HPDE6-E6E7 (cell line): ENCODE measurements at regions not wholly inside any gene's neighbourhood (a gene's known extent, or its start where the extent isn't known, plus 50 kb on each side); places are given as distances from the start of the nearest gene placed in this dataset.

Experiments used
- DNase-seq: peaks from one replicate; pipeline ENCODE4 v3.0.0; 2011; ENCODE audit warnings: missing footprints; ENCODE audit errors: extremely low spot score

DNA sequence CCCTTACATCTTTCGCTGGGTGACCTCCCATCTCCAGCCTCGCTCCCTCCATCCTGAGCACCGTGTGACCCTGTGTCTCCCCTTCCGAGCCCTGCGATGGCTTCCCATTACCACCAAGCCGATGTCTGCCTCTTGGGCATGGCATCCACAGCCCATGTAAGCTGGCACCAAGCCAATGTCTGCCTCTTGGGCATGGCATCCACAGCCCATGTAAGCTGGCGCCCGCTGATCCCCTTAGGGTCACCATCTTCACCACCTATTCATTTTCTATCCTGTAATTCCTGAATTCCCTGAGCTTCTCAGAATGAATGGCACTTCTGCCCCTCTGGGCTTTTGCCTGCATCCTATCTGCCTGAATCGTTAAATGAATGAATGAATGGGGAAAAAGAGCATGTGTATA is 478.2 kb upstream of the CCL2 start:
- DNase-seq = no peak

DNA sequence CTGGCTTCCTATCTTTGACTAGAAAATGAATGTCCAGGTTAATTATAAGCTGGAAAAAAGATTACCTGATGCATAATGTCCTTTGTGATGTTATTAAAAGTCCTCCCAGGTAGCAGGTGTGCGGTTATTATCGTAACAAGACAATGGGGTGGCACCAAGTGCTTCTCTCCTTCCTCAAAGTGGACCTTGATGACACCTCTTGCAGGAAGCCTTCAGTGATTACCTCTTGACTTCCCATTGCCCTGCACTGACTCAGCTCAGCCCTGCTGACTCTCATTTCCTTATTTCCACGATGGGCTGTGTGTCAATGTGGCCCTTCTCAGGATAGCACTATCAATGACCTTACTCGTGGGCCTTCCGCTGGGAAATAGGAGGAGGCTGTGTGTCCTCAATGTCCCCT is 477.4 kb upstream of the CCL2 start:
- DNase-seq = no peak

DNA sequence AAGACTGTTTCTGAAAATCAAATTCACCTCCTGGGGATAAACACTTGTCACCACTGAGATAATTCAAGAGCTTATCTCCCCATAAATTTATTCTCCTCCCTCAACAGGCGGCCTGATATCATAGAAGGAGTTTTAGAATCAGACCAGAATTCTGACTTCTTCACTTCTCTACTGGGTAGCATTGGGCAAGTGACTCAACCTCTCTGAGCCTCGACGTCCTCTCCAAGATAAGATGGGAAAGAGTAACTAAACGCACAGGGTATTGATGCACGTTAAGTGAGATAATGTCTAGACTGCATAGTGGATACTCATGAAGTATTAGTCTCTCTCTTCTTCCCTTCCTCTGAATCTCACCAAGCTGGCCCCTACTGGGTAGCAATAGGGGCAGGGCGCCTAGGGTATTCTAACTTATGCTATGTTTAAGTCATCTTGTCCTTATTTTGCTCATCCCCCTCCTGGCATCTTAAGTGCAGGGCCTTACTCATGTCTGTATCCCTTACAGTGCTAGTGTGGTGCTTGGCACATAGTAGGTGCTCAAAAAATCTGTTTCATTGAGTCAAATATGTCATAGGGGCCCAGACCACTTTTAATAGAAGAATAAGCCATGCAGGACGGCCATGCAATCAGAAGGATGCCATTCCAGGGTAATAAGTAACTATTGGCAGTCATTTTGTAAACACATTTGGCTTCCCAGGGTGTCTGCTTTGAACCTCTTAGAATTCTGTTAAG is 476.4 kb upstream of the CCL2 start:
- DNase-seq = no peak

DNA sequence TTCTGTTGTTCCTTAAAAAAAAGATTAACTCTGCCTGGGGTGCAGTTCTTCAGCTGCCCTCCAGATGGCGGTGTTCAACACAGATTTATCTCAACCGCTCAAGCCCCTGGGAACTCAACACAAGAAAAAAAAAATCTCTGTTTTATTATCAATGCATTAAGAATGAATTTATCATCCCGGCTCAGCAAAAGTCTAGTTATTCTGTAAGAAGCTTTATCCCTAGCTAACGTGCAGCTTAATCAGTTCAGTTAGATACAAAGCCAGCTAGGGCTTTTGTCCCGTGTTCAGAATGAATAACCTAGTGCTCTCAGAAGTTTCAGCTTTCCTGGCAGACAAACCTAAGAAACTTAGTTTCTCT is 475.9 kb upstream of the CCL2 start:
- DNase-seq = peak; percentile 45

DNA sequence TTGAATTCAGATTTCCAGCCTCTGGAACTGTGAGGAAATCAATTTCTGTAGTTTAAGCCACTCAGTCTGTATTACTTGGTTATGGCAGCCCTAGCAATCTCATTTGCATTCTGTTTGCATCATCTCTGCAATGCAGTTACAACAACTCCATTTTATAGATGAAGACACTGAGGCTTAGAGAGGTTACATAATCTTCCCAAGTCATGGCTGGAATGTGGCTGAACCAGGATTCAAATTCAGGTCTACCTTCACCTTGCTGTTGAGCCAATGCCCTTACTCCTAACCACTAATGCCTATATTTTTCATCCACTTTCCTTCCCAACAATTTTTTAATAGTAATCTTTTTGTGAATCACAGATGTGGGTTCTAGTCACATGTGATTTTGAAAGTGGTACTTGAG is 469.8 kb upstream of the CCL2 start:
- DNase-seq = no peak

DNA sequence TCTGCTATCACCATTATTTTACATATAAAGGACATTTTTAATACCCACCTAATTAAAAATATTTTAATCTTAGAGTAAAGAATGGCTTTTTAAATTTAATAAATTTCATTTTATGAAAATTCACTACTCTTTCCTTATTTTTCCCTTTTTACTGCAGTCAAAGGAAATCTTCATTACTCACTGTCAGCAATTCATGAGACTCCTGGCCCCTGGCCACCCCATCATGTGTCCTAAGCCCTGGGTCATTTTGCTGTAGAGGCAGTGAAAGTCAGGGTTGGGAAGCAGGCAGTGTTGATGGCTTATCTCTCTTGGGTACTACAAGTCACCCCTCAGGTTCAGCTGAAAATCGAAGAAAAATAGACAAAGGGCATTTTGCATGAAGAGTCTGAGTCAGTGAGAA is 468.6 kb upstream of the CCL2 start:
- no peak for DNase-seq

DNA sequence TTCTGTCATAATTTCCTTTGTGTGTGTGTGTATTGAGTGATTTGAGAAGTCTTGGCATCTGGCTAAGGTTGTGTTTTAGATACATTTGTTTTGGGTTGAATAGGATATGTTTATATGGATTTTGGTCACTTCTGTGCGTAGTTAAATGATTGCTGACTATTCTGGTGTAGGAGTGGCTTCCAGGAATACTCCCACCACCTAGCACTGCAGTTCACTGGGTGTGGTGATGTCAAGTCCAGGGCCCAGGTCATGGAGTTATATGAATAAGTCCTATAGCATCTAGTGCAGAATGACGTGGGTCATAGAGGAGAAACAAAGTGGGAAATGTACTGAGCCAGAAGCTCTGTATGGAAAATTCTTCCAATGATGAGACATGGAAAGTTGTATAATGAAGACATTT is 465.4 kb upstream of the CCL2 start:
- DNase-seq = no peak

DNA sequence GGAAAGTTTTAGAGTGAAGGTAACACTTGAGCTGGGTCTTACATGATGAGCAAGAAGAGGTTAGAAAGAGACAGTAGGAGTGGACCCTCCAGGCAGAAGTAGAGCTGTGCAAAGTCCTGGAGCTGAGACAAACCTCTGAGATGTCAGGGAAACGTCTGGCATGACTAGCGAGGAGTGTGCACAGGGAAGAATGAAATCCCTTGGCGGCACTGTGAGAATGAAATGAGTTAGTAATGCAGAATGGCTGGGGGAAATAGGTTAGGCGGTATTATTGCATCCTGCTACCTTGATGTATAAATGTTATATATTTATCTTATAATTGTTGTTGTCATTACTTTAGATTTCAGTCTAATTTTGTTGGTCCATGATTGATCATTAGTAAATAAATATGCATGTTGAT is 457.9 kb upstream of the CCL2 start:
- no peak for DNase-seq

DNA sequence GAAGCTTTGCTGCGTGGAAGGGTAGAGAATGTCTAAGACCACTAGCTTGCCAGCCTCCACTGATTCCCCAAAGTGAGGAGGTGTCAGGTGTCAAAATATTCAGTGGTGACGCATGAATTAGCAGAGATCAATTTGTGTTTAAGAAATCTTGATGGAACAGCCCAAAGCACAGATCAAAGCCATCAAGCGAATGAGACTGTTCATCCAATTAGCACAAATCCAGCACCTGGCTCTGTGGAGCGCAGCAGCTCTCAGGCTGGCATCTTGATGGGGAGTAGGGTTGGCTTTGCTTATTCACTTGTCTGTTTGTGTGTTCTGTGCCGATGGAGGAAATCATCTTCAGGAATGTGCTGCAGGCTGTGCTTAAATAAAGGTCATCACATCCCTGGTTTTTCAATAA is 456.8 kb upstream of the CCL2 start:
- DNase-seq = no peak

DNA sequence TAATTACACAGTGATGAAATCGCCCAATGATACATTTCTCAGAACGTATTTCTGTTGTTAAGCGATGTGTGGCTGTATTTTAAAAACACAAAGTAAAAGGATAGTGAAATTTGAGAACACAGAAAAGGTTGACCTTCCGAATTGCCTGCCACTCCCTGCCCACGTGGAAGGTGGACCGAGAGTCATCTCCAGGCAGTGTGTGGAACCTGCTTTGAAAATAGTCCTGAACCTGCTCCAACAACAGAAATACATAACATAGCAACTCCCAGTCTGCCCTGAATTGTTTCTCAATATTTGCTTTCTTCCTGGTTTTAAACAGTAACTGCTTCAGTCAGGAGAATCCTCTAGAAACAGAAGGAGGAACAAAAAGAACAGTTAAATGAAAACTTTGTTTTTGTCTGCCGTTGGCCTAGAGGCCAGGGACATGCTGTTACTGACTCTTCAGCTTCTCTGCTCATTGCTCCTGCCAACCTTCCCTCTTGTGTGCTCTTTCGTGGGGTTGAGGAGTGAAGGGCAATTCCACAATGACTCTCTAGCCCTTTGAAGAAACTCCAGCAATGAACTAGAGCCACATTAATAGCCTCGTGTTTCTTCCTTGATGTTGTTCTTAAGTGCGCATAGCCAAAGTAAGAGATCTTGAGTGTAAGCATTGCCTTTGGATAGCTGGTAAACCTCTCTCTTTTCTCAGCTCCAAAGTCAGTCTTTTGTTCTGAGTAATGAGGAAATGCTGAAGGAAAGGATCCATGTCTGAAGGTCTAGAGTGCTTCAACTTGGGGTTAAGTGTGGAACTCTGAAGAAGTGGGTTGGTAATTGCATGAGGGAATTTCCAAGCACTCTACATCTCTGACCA is 452.5 kb upstream of the CCL2 start:
- DNase-seq = no peak

DNA sequence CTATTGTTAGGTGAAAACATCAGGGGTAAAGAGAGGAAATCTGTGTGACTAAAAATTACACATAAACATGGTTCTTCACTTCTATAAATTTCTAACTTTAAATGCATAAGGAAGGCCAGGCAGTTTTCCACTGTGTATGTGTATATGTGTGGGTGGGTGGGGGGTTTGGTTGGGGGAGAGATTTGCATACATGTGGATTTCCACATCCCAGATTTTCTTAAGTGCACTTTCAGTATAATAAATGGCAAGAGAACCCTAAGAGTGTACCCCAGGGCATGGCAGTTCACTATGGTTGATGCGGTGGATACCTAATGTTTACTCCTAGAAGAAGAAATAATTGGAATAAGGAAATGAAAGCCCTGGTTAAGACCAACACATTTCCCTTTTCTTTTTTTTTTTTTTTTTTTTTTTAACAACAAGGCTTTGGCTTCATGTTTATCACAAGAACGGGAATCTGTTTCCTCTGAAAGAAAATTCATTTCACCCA is 451.8 kb upstream of the CCL2 start:
- no peak for DNase-seq

DNA sequence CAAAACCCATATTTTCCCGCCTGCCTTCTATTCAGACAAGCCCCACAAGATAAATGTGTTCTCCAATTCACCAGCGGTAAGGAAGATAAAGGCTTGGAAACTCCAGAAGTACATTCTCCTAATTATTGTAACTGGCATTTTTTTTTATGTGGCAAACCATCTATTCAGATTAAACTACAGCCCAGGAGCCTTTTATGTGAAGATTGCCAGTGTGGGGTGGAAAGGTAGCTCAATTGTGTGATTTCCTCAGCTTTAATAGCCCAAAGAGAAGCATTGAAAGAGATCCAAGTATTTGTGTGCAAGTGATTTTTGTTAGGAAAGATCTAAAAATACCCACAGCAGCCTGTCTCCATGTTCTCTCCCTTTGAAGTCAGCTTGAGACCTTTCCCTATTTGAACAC is 451.4 kb upstream of the CCL2 start:
- DNase-seq = no peak

DNA sequence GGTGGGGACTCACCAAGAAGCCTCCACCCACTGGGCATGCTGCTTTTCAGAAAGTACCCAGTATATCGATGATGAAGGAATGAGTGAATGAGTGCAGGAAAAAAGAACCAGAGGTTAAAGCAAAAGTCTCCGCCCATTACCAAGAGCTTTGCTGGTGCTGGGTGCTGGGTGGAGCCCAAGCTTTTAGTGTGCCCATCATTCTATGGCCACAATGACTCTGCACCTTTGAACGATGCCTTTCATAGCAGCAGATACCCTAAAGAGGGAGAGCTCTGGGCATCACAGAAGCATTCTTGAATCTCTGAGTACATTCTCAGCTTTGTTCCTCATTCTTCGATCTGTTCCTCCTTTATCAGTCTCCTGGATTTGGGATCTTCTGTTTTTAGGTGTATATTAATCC is 450.7 kb upstream of the CCL2 start:
- DNase-seq = no peak

DNA sequence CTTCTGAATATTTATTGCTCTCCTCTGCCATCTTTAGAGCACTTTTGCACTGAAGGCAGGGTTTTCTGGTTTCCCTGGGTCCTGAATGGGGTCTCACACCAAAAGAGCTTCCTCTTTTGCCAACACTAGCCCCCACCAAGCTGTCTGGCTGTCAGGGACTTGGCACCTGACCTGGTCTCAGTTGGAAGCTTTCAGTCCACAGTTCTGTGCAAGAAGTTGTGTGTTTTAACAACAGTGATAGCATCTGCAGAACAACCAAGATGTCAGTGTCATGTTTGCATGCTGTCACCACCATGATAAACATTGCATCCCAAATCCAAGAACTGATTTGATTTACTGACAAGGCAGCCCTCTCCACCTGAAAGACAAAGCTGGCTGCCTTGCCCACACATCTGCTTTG is 448.5 kb upstream of the CCL2 start:
- DNase-seq = no peak

DNA sequence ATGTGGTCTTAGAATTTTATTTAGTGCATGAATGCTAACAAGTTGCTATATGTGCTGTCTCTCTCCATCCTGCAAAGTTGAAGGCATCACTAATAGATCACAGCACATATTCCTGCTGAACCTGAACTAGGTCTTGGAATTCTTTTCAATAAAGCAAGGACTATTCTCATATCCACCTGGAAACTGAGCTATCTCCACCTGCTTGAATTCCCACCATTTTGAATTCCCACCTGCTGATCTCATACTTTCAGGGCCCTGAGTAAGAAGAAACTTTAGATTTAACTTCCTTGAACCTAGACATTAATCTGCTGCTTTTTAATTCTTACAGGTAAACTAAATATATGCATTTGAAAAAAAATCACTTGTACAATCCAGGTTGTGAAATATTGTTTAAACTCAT is 445.3 kb upstream of the CCL2 start:
- no peak for DNase-seq

DNA sequence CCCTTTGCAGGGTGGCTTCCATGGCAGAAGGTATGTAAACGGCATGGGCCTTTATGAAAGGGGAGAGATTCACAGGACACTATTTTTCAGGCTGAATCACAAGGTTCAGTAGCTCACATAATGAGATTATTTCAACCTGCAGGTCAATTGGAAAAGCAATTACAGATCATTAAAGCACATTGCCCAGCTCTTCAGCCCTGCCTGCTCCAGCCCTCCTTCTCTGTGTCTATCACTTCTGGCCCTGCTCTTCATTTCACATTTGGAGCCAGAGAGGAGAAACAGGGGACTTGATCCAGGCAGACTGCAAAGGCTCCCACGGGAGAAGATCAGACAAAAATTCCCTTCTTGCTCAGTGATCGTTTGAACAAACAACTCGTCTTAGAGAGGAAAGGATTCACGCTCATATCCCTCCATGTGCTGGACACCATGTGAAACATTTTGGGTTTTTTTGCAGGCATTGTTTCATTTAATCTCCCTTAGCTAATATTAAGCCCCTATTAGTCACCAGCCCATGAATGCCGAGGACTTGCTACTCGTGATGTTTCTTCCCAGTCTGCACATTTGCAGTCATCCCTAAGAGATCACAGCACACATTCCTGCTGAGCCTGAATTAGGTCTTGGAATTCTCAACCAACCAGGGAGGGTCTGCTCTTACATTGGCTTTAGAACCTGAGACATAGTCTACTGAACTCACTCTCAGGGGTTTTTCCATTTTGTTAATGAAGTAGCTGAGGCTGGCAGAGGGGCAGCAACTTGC is 443.9 kb upstream of the CCL2 start:
- no peak for DNase-seq

DNA sequence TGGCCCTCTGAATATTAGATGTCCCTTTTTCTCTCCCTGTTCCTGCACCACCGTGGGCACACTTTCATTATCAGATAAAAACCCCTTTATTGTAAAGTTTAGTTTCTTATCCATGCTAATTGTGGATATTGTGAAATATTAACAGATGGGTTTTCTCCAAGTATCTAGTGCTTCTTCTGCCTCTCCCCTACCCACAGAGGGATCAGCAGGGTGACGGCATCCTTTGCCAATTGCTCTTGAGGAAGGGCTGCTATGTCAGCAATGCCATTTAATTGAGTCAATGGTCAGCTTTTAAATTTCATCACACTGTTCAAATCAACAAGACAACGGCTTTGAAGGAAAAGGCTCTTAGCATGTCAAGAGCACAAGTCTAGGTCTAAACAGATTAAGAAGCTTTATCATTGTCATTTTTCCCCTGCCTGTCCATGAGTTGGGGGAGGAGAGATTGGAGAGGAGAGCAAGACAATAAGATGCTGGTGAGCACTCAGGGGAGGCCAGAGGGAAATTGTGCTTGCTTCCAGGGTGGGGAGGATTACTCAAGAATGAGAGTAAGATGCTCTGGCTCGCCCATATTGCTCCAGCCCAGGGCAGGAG is 443.0 kb upstream of the CCL2 start:
- DNase-seq = no peak

DNA sequence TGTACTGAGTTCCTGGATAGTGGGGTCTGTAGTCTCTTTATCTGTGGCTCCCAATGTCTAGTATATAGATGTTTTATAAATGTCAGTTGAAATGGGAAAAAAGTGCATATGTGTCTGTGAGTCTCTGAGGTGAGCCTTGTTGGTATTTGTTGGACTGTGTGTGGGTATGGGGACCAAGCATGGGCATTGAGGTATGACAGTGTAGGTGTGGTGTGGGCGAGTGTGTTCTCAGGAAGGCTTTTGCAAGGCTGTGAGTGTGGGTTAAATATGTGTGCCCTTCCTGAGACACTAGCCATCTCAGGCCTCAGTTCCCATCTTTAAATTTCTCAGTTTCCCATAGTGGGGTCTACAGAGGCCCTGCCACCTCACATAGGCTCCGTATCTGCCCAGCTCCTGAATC is 440.2 kb upstream of the CCL2 start:
- DNase-seq = no peak

DNA sequence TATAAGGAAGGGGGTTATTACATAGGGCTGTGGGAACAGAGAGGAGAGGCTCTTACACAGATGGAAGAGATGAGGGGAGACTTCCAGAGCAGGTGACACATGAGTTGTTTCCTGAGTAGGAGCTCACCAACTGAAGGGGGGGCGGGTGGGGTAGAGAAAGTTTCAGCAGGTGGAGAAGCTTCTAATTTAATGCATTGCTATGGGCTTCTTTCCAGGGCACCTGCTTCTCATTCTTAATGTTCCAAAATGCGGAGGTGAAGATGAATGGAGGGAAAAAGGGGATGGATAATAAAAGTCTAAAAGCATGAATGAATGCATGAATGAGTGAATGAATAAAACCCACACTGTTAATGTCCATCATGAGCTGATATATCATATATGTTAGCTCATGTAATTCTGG is 439.0 kb upstream of the CCL2 start:
- no peak for DNase-seq

DNA sequence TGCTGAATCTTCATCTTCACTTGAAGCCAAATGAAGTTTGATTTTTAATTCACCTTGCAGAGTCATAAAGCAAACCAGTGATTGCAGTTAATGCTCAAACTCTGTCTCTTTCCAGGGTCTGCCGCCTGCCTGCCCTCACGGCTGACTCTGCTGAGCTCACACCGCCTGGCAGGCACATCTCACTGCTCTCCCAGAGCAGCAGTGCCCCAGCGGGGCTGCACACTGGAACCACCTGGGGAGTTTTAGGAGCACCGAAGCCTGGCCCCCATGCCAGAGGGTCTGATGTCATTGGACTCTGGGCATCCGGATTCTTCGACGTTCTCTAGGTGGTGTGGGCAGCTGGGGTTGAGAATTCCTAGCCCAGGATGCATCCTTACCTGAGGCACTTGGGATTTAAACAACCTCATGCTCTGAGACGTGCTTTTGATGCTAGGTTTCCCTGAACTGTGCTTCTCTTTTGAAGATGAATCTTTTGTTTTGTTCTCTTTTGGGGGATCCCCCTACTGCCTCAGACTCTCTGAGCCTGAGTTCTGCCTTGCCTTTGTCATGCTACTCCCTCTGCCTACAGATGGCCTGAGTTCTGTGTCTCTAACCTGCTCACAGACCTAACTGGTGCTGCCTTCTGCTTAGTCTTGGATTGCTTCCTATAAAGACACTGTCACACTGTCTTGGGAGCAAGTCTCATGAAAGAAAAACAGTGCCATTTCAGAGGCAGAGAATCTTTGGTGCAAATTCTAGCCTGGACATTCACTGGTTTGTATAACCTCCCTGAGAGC is 438.1 kb upstream of the CCL2 start:
- DNase-seq = no peak

DNA sequence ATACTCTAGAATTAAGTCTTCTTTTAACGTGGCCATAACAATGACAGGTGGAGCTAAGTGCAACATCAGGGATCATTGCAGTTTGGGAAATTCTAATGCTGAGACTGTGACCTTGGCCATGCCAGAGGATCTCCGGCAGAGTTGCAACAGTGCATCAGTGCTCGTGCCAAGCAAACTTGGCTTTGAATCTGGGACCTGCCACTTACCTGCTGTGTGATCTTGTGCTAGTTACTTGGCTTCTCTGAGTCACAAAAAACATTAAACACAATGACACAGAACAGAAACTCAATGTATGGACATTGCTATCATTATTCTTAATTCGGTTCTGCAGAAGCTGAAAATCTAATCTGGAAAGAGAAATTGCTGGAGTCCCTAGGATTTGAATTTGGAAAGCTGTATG is 435.5 kb upstream of the CCL2 start:
- DNase-seq = no peak

DNA sequence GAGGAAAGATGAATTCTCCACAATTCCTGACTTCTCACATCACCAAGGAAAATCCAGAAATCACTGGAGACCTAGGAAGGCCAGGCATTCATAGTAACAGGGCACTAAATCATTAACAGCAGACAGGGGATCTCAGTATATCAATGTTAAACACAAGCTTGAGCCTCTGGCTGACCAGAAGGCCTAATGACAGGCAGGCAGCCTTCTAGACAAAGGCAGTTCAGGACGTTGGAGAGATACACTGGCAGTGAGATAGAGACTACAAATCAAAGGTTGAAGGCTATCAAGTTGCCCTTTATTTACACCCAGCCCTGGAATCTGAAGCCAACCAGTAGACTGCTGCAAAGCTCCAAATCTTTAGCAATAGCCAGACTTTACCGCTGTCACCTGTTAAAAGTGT is 422.8 kb upstream of the CCL2 start:
- DNase-seq = no peak
